Thyroid gland (tissue), 4 donors: ENCODE measurements at regions not wholly inside any gene's neighbourhood (a gene's known extent, or its start where the extent isn't known, plus 50 kb on each side); places are given as distances from the start of the nearest gene placed in this dataset.

ENCODE experiments used
- DNase-seq, 2 donors: peaks; one replicate each; pipeline ENCODE4 v3.0.0-alpha.2; 2019
- H3K27ac ChIP-seq, 3 donors: fragments of 200-600 bp; sonication (generic); 1 replicate in 2 of 3; 2 replicates in 1 of 3; pipeline ENCODE4 v1.5.1; 2016 to 2019; ENCODE audit warnings: mild to moderate bottlenecking in 1 of 3, moderate library complexity in 1 of 3
- H3K27me3 ChIP-seq: fragments of 200-600 bp; sonication (generic); one replicate; pipeline ENCODE4 v1.5.1; 2019
- H3K36me3 ChIP-seq, 2 donors: fragments of 200-600 bp; sonication (generic); one replicate each; pipeline ENCODE4 v1.5.1; 2016 to 2019
- H3K4me1 ChIP-seq, 2 donors: fragments of 200-600 bp; sonication (generic); one replicate each; pipeline ENCODE4 v1.5.1; 2017 to 2019
- H3K4me3 ChIP-seq, 3 donors: fragments of 200-600 bp; sonication (generic); replicated peaks in 1 of 3; 1 replicate in 2 of 3; 2 replicates in 1 of 3; pipeline ENCODE4 v1.5.1; 2016; ENCODE audit warnings: mild to moderate bottlenecking in 1 of 3
- H3K9me3 ChIP-seq: fragments of 200-600 bp; sonication (generic); one replicate; pipeline ENCODE4 v1.5.1; 2017
- CTCF ChIP-seq, 6 experiments: fragments of 200-600 bp in 3 of 6; fragments of 450-650 bp in 3 of 6; sonication (generic) in 3 of 6; IDR thresholded peaks; one replicate each; pipeline ENCODE4 v1.5.1; 2016 to 2019; ENCODE audit warnings: antibody characterized with exemption in 6 of 6, mild to moderate bottlenecking in 2 of 6, inconsistent platforms in 1 of 6, moderate library complexity in 1 of 6
- POLR2A ChIP-seq, 2 donors: fragments of 450-650 bp; IDR thresholded peaks; one replicate each; pipeline ENCODE4 v1.6.1; 2017; ENCODE audit warnings: antibody characterized with exemption in 2 of 2, mild to moderate bottlenecking in 2 of 2, moderate library complexity in 1 of 2
- WGBS, 2 donors: methylation state at CpG; one replicate each; pipeline ENCODE4 v1.1.5; 2017; 5-methylcytosine and 5-hydroxymethylcytosine counted together
- intact Hi-C: fragments of 100-400 bp; cut with DNase I; formaldehyde crosslinking; loops from one replicate; pipeline ENCODE4 v1.15.1; 2023

GRCh38 chr16:51055434-51055833 is 95.6 kb downstream of the SALL1 start:
- intact Hi-C loops = no loop called here
- no peak for DNase-seq
- WGBS, 2 donors = 82 to 83% methylated on average over 9 of the region's 9 CpGs
- H3K4me3 ChIP-seq = no peak overlapping the region
- TF ChIP-seq CTCF (IDR thresholded peaks at IDR 0.05) = no peak
- TF ChIP-seq POLR2A (IDR thresholded peaks at IDR 0.05) = no peak
- H3K36me3 ChIP-seq = no peaks in the 10 kb centered on the region
- H3K27ac ChIP-seq = no peak overlapping the region
- H3K9me3 ChIP-seq = no peaks in the 10 kb centered on the region
- H3K4me1 ChIP-seq = no peaks in the 10 kb centered on the region
- H3K27me3 ChIP-seq = no peaks in the 10 kb centered on the region

- Histone ChIP-seq H3K36me3 (no peaks in the 10 kb centered on the region), H3K4me3 (no peak overlapping the region), H3K4me1 (no peaks in the 10 kb centered on the region), H3K27ac (no peak overlapping the region), H3K9me3 (no peaks in the 10 kb centered on the region), H3K27me3 (no peaks in the 10 kb centered on the region)
- no peak for DNase-seq
- intact Hi-C loops = no loop called here
- TF ChIP-seq CTCF (IDR thresholded peaks at IDR 0.05) (no peak), POLR2A (IDR thresholded peaks at IDR 0.05) (no peak)
- 89 to 96% methylated on average over 2 of the region's 2 CpGs for WGBS, 2 donors
These were observed 97.3 kb downstream of the SALL1 start for GRCh38 chr16:51053775-51054174.

- TF ChIP-seq CTCF (IDR thresholded peaks at IDR 0.05) (no peak), POLR2A (IDR thresholded peaks at IDR 0.05) (no peak)
- no peaks in the 10 kb centered on the region for H3K4me1 ChIP-seq
- no peaks in the 10 kb centered on the region for H3K27me3 ChIP-seq
- H3K4me3 ChIP-seq = no peak overlapping the region
- H3K27ac ChIP-seq = no peak overlapping the region
- intact Hi-C loops = no loop called here
- no peak for DNase-seq
- H3K9me3 ChIP-seq = no peaks in the 10 kb centered on the region
- WGBS, 2 donors = 92 to 94% methylated on average over 1 of the region's 1 CpG
- H3K36me3 ChIP-seq = no peaks in the 10 kb centered on the region
These were observed 99.4 kb downstream of the SALL1 start for GRCh38 chr16:51051671-51052070.

GRCh38 chr16:51050377-51050706 is 100.7 kb downstream of the SALL1 start:
- Histone ChIP-seq H3K27ac (no peak overlapping the region), H3K4me1 (no peaks in the 10 kb centered on the region), H3K36me3 (no peaks in the 10 kb centered on the region), H3K9me3 (no peaks in the 10 kb centered on the region), H3K27me3 (no peaks in the 10 kb centered on the region), H3K4me3 (no peak overlapping the region)
- intact Hi-C loops = no loop called here
- TF ChIP-seq POLR2A (IDR thresholded peaks at IDR 0.05) = no peak
- TF ChIP-seq CTCF (IDR thresholded peaks at IDR 0.05) = no peak
- WGBS, 2 donors = 67 to 72% methylated on average over 4 of the region's 4 CpGs
- no peak for DNase-seq

- H3K4me1 ChIP-seq = no peaks in the 10 kb centered on the region
- no peaks in the 10 kb centered on the region for H3K9me3 ChIP-seq
- intact Hi-C loops = no loop called here
- H3K27ac ChIP-seq = no peak overlapping the region
- H3K4me3 ChIP-seq = no peak overlapping the region
- H3K27me3 ChIP-seq = no peaks in the 10 kb centered on the region
- H3K36me3 ChIP-seq = no peaks in the 10 kb centered on the region
- TF ChIP-seq POLR2A (IDR thresholded peaks at IDR 0.05) (no peak), CTCF (IDR thresholded peaks at IDR 0.05) (no peak)
- DNase-seq = no peak
- 87 to 88% methylated on average over 3 of the region's 3 CpGs for WGBS, 2 donors
These were observed 101.2 kb downstream of the SALL1 start for GRCh38 chr16:51049678-51050376.
